HCT116 (cell line): ENCODE measurements at regions not wholly inside any gene's neighbourhood (a gene's known extent, or its start where the extent isn't known, plus 50 kb on each side); places are given as distances from the start of the nearest gene placed in this dataset.

Source experiments
- ATAC-seq: fragments of 200-7000 bp; cut with Tn5 transposase; 2 replicates; pipeline ENCODE4 v1.9.1; 2020; ENCODE audit warnings: mild to moderate bottlenecking, moderate library complexity
- BruUV-seq: library from RNA; stranded (reverse); fragments of 400-500 nt; replicated peaks from 2 replicates; lab custom pipeline; 2021; lab: Mats Ljungman, UMichigan
- CTCF ChIA-PET: fragments of 300-600 bp; sonication (Branson Sonifier 250); formaldehyde crosslinking; loops from one replicate; lab custom pipeline; 2021; ENCODE audit warnings: antibody characterized with exemption; lab: Charles Lee
- POLR2A ChIA-PET: fragments of 300-600, 350-600 bp; sonication (Branson Sonifier 250); formaldehyde crosslinking; loops from one replicate; lab custom pipeline; 2021; ENCODE audit warnings: antibody characterized with exemption; lab: Charles Lee
- RAD21 ChIA-PET, 2 experiments: fragments of 300-600 bp; sonication (Branson Sonifier 250); formaldehyde crosslinking; loops; one replicate each; lab custom pipeline; 2023; ENCODE audit warnings: low total read pairs in 2 of 2; ENCODE audit not compliant: uncharacterized antibody in 2 of 2, unreplicated experiment in 2 of 2, low non-redundant PET in 1 of 2; lab: Charles Lee
- DNase-seq: peaks from one replicate; pipeline ENCODE4 v3.0.0-alpha.2; 2010; ENCODE audit warnings: low read depth, low spot score
- H2AFZ ChIP-seq: fragments of 200-600 bp; shearing (Covaris generic), sonication (generic); 2 replicates; pipeline ENCODE4 v1.6.1; 2017; ENCODE audit warnings: low read depth, mixed run types, mixed read lengths, antibody characterized with exemption, low read length; ENCODE audit not compliant: poor library complexity, severe bottlenecking
- H3K27ac ChIP-seq: 2 replicates; pipeline ENCODE4 v1.5.1; 2012; ENCODE audit warnings: low read depth, low read length
- H3K27me3 ChIP-seq: fragments of 200-600 bp; sonication (generic); 2 replicates; pipeline ENCODE4 v1.6.1; 2016; ENCODE audit warnings: mixed run types, low read length, mixed read lengths; ENCODE audit not compliant: insufficient read depth
- H3K36me3 ChIP-seq, 2 experiments: fragments of 200-500 bp in 1 of 2; fragments of 200-600 bp in 1 of 2; sonication (Bioruptor generic) in 1 of 2; sonication (generic) in 1 of 2; 2 replicates each; pipeline versions ENCODE4 v1.5.1 to v1.6.1; 2014 to 2016; ENCODE audit warnings: low read length in 2 of 2, inconsistent platforms in 1 of 2, mixed read lengths in 1 of 2, mixed run types in 1 of 2; ENCODE audit not compliant: insufficient read depth in 2 of 2, control insufficient read depth in 1 of 2
- H3K4me1 ChIP-seq, 2 experiments: fragments of 200-600 bp in 1 of 2; sonication (generic) in 1 of 2; 2 replicates each; pipeline versions ENCODE4 v1.5.1 to v1.6.1; 2012 to 2017; ENCODE audit warnings: low read length in 2 of 2, inconsistent platforms in 1 of 2, mild to moderate bottlenecking in 1 of 2, mixed read lengths in 1 of 2, mixed run types in 1 of 2, moderate library complexity in 1 of 2; ENCODE audit not compliant: insufficient read depth in 2 of 2, control insufficient read depth in 1 of 2
- H3K4me2 ChIP-seq: fragments of 200-600 bp; sonication (generic); 2 replicates; pipeline ENCODE4 v1.6.1; 2017; ENCODE audit warnings: mixed run types, low read length, mixed read lengths
- H3K4me3 ChIP-seq, 2 experiments: fragments of 200-600 bp in 1 of 2; sonication (generic) in 1 of 2; replicated peaks in 1 of 2; 2 replicates each; pipeline ENCODE4 v1.5.1; 2011 to 2016; ENCODE audit warnings: low read length in 2 of 2, control low read depth in 1 of 2, low read depth in 1 of 2, mild to moderate bottlenecking in 1 of 2, mixed read lengths in 1 of 2, mixed run types in 1 of 2
- H3K79me2 ChIP-seq: fragments of 200-600 bp; sonication (generic); 2 replicates; pipeline ENCODE4 v1.6.1; 2017; ENCODE audit warnings: mild to moderate bottlenecking, mixed run types, low read length, moderate library complexity, mixed read lengths; ENCODE audit not compliant: insufficient read depth
- H3K9ac ChIP-seq: fragments of 200-600 bp; sonication (generic); 2 replicates; pipeline ENCODE4 v1.6.1; 2016; ENCODE audit warnings: low read length, mixed read lengths
- H3K9me2 ChIP-seq: fragments of 200-600 bp; sonication (generic), shearing (Covaris generic); 2 replicates; pipeline ENCODE4 v1.6.1; 2017; ENCODE audit warnings: mixed run types, mild to moderate bottlenecking, moderate library complexity; ENCODE audit not compliant: insufficient read depth
- H3K9me3 ChIP-seq, 2 experiments: fragments of 200-500 bp in 1 of 2; fragments of 200-600 bp in 1 of 2; sonication (Bioruptor generic) in 1 of 2; sonication (generic) in 1 of 2; 2 replicates each; pipeline ENCODE4 v1.6.1; 2014 to 2017; ENCODE audit warnings: low read length in 2 of 2, mixed read lengths in 2 of 2, inconsistent platforms in 1 of 2, low read depth in 1 of 2, mild to moderate bottlenecking in 1 of 2, mixed run types in 1 of 2, moderate library complexity in 1 of 2; ENCODE audit not compliant: control insufficient read depth in 1 of 2, insufficient read depth in 1 of 2
- H4K20me1 ChIP-seq: fragments of 200-600 bp; sonication (generic), shearing (Covaris generic); 2 replicates; pipeline ENCODE4 v1.6.1; 2017; ENCODE audit warnings: mixed run types, mild to moderate bottlenecking, moderate library complexity; ENCODE audit not compliant: insufficient read depth
- CTCF ChIP-seq, 3 experiments: fragments of 200-600 bp in 1 of 3; sonication (generic) in 1 of 3; IDR thresholded peaks in 2 of 3; conservative IDR thresholded peaks in 1 of 3; 2 replicates each; pipeline ENCODE4 v1.5.1; 2012 to 2017; ENCODE audit warnings: low read depth in 2 of 3, low read length in 2 of 3, antibody characterized with exemption in 1 of 3, borderline replicate concordance in 1 of 3, control low read depth in 1 of 3, mild to moderate bottlenecking in 1 of 3, mixed read lengths in 1 of 3, mixed run types in 1 of 3, moderate library complexity in 1 of 3; ENCODE audit not compliant: insufficient read depth in 1 of 3
- ELF1 ChIP-seq: IDR thresholded peaks from 2 replicates; pipeline ENCODE4 v1.6.1; 2012; ENCODE audit warnings: low read depth, borderline replicate concordance
- EZH2 ChIP-seq: fragments of 200-600 bp; sonication (generic); IDR thresholded peaks from 2 replicates; pipeline ENCODE4 v1.6.1; 2017; ENCODE audit warnings: antibody characterized with exemption, mixed run types
- JUND ChIP-seq: IDR thresholded peaks from 2 replicates; pipeline ENCODE4 v1.6.1; 2012
- POLR2AphosphoS5 ChIP-seq: IDR thresholded peaks from 2 replicates; pipeline ENCODE4 v1.6.1; 2011; ENCODE audit warnings: mild to moderate bottlenecking, low read depth, low read length, moderate library complexity
- RAD21 ChIP-seq: IDR thresholded peaks from 2 replicates; pipeline ENCODE4 v1.6.1; 2012; ENCODE audit warnings: low read depth, mild to moderate bottlenecking
- REST ChIP-seq: IDR thresholded peaks from 2 replicates; pipeline ENCODE4 v1.6.1; 2012; ENCODE audit warnings: low read depth
- SIN3A ChIP-seq: IDR thresholded peaks from 2 replicates; pipeline ENCODE4 v1.6.1; 2012; ENCODE audit warnings: low read depth
- YY1 ChIP-seq: IDR thresholded peaks from 2 replicates; pipeline ENCODE4 v1.6.1; 2011; ENCODE audit warnings: low read length, low read depth, moderate library complexity, mild to moderate bottlenecking; ENCODE audit not compliant: insufficient replicate concordance; ENCODE audit errors: extremely low read depth
- ZBTB33 ChIP-seq: IDR thresholded peaks from 2 replicates; pipeline ENCODE4 v1.6.1; 2011; ENCODE audit warnings: mild to moderate bottlenecking, low read length, moderate library complexity; ENCODE audit not compliant: insufficient replicate concordance; ENCODE audit errors: extremely low read depth
- ZFX ChIP-seq: fragments of 450-650 bp; IDR thresholded peaks from 2 replicates; pipeline ENCODE4 v1.6.1; 2017
- intact Hi-C: fragments of 100-400 bp; cut with micrococcal nuclease; formaldehyde crosslinking; loops from 2 replicates; pipeline ENCODE4 v1.10.0; 2022
- TF ChIP-seq, protein P1 (sequence below): IDR thresholded peaks from 2 replicates; pipeline ENCODE4 v1.6.1; 2012

GRCh38 chr13:69202996-69203395 is 904.6 kb upstream of the ATXN8OS start:
- Histone ChIP-seq H3K4me1 (no peaks in the 10 kb centered on the region), H3K9ac (no peak overlapping the region), H3K9me3 (peaks cover 0 to 4% of the 10 kb centered on the region in 2 experiments; a peak in 1 of 4 replicates), H2AFZ (no peak overlapping the region), H3K79me2 (no peaks in the 10 kb centered on the region), H3K4me3 (no peak overlapping the region), H4K20me1 (no peaks in the 10 kb centered on the region), H3K4me2 (no peak overlapping the region), H3K27me3 (no peaks in the 10 kb centered on the region), H3K27ac (no peak overlapping the region), H3K9me2 (no peaks in the 10 kb centered on the region), H3K36me3 (no peaks in the 10 kb centered on the region)
- POLR2A ChIA-PET: no interaction called here
- CTCF ChIA-PET: no interaction called here
- intact Hi-C loops: no loop called here
- ATAC-seq: no peak
- no peak for TF ChIP-seq ZFX
- TF ChIP-seq YY1: no peak
- TF ChIP-seq POLR2AphosphoS5: no peak
- TF ChIP-seq RAD21: no peak
- no peak for TF ChIP-seq ELF1
- no peak for TF ChIP-seq EZH2
- TF ChIP-seq REST: no peak
- TF ChIP-seq, protein P1, sequence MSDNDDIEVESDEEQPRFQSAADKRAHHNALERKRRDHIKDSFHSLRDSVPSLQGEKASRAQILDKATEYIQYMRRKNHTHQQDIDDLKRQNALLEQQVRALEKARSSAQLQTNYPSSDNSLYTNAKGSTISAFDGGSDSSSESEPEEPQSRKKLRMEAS: no peak
- no peak for TF ChIP-seq CTCF (IDR thresholded peaks at IDR 0.05 in 2 of 3, conservative IDR thresholded peaks at IDR 0.05 in 1 of 3; ENCODE audit: borderline replicate concordance in 1 of 3, insufficient read depth in 1 of 3, low read depth in 2 of 3, low read length in 2 of 3)
- no peak for TF ChIP-seq JUND
- no peak for TF ChIP-seq ZBTB33
- no peak for TF ChIP-seq SIN3A
- TF ChIP-seq, all 23 proteins: peak for 0
- DNase-seq: no peak
- BruUV-seq: no TSS peak
- RAD21 ChIA-PET: no interaction called here
